HepG2 (cell line): ENCODE measurements at regions not wholly inside any gene's neighbourhood (a gene's known extent, or its start where the extent isn't known, plus 50 kb on each side); places are given as distances from the start of the nearest gene placed in this dataset.

Experiments used
- ATAC-seq: fragments of 200-7000 bp; cut with Tn5 transposase; 3 replicates; pipeline ENCODE4 v1.9.1; 2020; ENCODE audit warnings: mild to moderate bottlenecking, moderate library complexity
- BruUV-seq: library from RNA; stranded (reverse); fragments of 400-500 nt; replicated peaks from 2 replicates; lab custom pipeline; 2021; lab: Mats Ljungman, UMichigan
- CTCF ChIA-PET: fragments of 300-600 bp; formaldehyde crosslinking; extraction: SDS; loops from one replicate; lab custom pipeline; 2021; ENCODE audit warnings: low total read pairs, inconsistent platforms, low intra/inter-chr PET ratio; lab: Yijun Ruan, JAX
- POLR2A ChIA-PET: fragments of 350-600 bp; sonication (Branson Sonifier 250); formaldehyde crosslinking; loops from one replicate; lab custom pipeline; 2020; ENCODE audit warnings: antibody characterized with exemption, inconsistent platforms; lab: Yijun Ruan, JAX
- DNase-seq: peaks from one replicate; pipeline ENCODE4 v3.0.0-alpha.2; 2015; ENCODE audit warnings: low spot score
- FAIRE-seq: peaks from 3 replicates; lab custom pipeline; 2011; peaks lifted over from hg19 to GRCh38; lab: Jason Lieb, UNC
- H2AFZ ChIP-seq: one replicate; pipeline ENCODE4 v1.6.1; 2011; ENCODE audit warnings: low read length, inconsistent platforms
- H3K27ac ChIP-seq: fragments of 300-600 bp; 3 replicates; pipeline ENCODE4 v1.8.0; 2011; ENCODE audit warnings: mixed run types, mild to moderate bottlenecking, mixed read lengths, low read length, inconsistent platforms; ENCODE audit not compliant: insufficient read depth; ENCODE audit errors: extremely low read length
- H3K27me3 ChIP-seq, 2 experiments: fragments of 200-600 bp in 1 of 2; 2 replicates in 1 of 2; 3 replicates in 1 of 2; pipeline versions ENCODE4 v1.6.0 to v1.8.0; 2011; ENCODE audit warnings: low read length in 2 of 2, mild to moderate bottlenecking in 2 of 2, moderate library complexity in 2 of 2, inconsistent platforms in 1 of 2; ENCODE audit not compliant: insufficient read depth in 2 of 2, control insufficient read depth in 1 of 2
- H3K36me3 ChIP-seq, 2 experiments: fragments of 200-600 bp in 1 of 2; replicated peaks in 1 of 2; 2 replicates in 1 of 2; 3 replicates in 1 of 2; pipeline versions ENCODE4 v1.5.1 to v1.8.0; 2011; ENCODE audit warnings: low read length in 2 of 2, inconsistent platforms in 1 of 2; ENCODE audit not compliant: insufficient read depth in 2 of 2, control insufficient read depth in 1 of 2
- H3K4me1 ChIP-seq: 2 replicates; pipeline ENCODE4 v1.5.1; 2012; ENCODE audit warnings: low read length, inconsistent platforms; ENCODE audit not compliant: insufficient read depth
- H3K4me2 ChIP-seq: 2 replicates; pipeline ENCODE4 v1.6.0; 2011; ENCODE audit warnings: low read depth, low read length, inconsistent platforms
- H3K4me3 ChIP-seq, 3 experiments: fragments of 200-600 bp in 1 of 3; sonication (generic), shearing (Covaris generic) in 1 of 3; replicated peaks in 1 of 3; 2 replicates each; pipeline ENCODE4 v1.5.1; 2011 to 2016; ENCODE audit warnings: low read length in 3 of 3, inconsistent platforms in 2 of 3, low read depth in 2 of 3, mild to moderate bottlenecking in 2 of 3, control low read depth in 1 of 3, mixed read lengths in 1 of 3; ENCODE audit not compliant: insufficient read depth in 1 of 3
- H3K79me2 ChIP-seq: one replicate; pipeline ENCODE4 v1.6.1; 2011; ENCODE audit warnings: low read length, inconsistent platforms; ENCODE audit not compliant: insufficient read depth
- H3K9ac ChIP-seq: 2 replicates; pipeline ENCODE4 v1.6.0; 2011; ENCODE audit warnings: mild to moderate bottlenecking, low read depth, low read length, inconsistent platforms; ENCODE audit not compliant: insufficient read depth
- H3K9me3 ChIP-seq: 2 replicates; pipeline ENCODE4 v1.5.1; 2012; ENCODE audit warnings: mild to moderate bottlenecking, low read length
- H4K20me1 ChIP-seq: 2 replicates; pipeline ENCODE4 v1.6.0; 2011; ENCODE audit warnings: inconsistent platforms, mild to moderate bottlenecking, low read length, moderate library complexity; ENCODE audit not compliant: insufficient read depth
- BRD4 ChIP-seq: sonication (generic); formaldehyde crosslinking; IDR thresholded peaks from 2 replicates; pipeline ENCODE4 v1.4.0; 2020; ENCODE audit warnings: missing genetic modification reagents
- HDAC2 ChIP-seq: sonication (generic); formaldehyde crosslinking; IDR thresholded peaks from 2 replicates; pipeline ENCODE4 v1.4.0; 2020; ENCODE audit warnings: missing genetic modification reagents
- HNRNPH1 ChIP-seq: fragments of 200-400 bp; formaldehyde crosslinking; optimal IDR thresholded peaks from 2 replicates; pipeline ENCODE3; 2017; ENCODE audit warnings: mild to moderate bottlenecking, low read depth, low read length
- HNRNPL ChIP-seq: fragments of 200-400 bp; formaldehyde crosslinking; IDR thresholded peaks from 2 replicates; pipeline ENCODE4 v1.6.1; 2017; ENCODE audit warnings: mild to moderate bottlenecking, low read depth, low read length
- IRX3 ChIP-seq: sonication (generic); formaldehyde crosslinking; IDR thresholded peaks from 2 replicates; pipeline ENCODE4 v1.8.1; 2023; ENCODE audit warnings: mild to moderate bottlenecking, low read depth, missing genetic modification reagents, borderline replicate concordance
- KMT2A ChIP-seq: sonication (generic); formaldehyde crosslinking; IDR thresholded peaks from 2 replicates; pipeline ENCODE4 v1.4.0; 2020; ENCODE audit warnings: missing genetic modification reagents
- MBNL3 ChIP-seq: fragments of 250-450 bp; sonication (Bioruptor Pico); conservative IDR thresholded peaks from 2 replicates; pipeline ENCODE4 v1.8.0; 2022; ENCODE audit warnings: mild to moderate bottlenecking, inconsistent platforms
- PAX8 ChIP-seq: sonication (generic); formaldehyde crosslinking; IDR thresholded peaks from 2 replicates; pipeline ENCODE4 v1.8.0; 2022; ENCODE audit warnings: mild to moderate bottlenecking, missing genetic modification reagents, borderline replicate concordance
- RFX3 ChIP-seq: IDR thresholded peaks from 2 replicates; pipeline ENCODE4 v1.6.1; 2016; ENCODE audit warnings: missing biosample characterization, missing genetic modification reagents
- STAT5B ChIP-seq: sonication (generic); formaldehyde crosslinking; IDR thresholded peaks from 2 replicates; pipeline ENCODE4 v1.4.0; 2020; ENCODE audit warnings: missing genetic modification reagents
- ZMYM3 ChIP-seq: sonication (generic); formaldehyde crosslinking; IDR thresholded peaks from 2 replicates; pipeline ENCODE4 v1.5.1; 2020; ENCODE audit warnings: mild to moderate bottlenecking, missing genetic modification reagents
- ZNF646 ChIP-seq: sonication (generic); formaldehyde crosslinking; IDR thresholded peaks from 2 replicates; pipeline ENCODE4 v1.9.0; 2021; ENCODE audit warnings: mild to moderate bottlenecking, missing genetic modification reagents
- WGBS: methylation state at CpG from one replicate; pipeline ENCODE4 v1.1.6; 2017; ENCODE audit warnings: low lambda C conversion rate; 5-methylcytosine and 5-hydroxymethylcytosine counted together
- in situ Hi-C: cut with HindIII; loops from 2 replicates; pipeline ENCODE4 v1.10.0; 2017; ENCODE audit warnings: low pct_unique_long_range_greater_than_20kb; ENCODE audit not compliant: extremely low pct_ligation_motif_present
- intact Hi-C: fragments of 100-400 bp; cut with micrococcal nuclease; formaldehyde crosslinking; loops from one replicate; pipeline ENCODE4 v1.10.0; 2022; ENCODE audit not compliant: unreplicated experiment
- TF ChIP-seq, protein P1 (sequence below): sonication (generic); formaldehyde crosslinking; IDR thresholded peaks from 2 replicates; pipeline ENCODE4 v1.8.0; 2022; ENCODE audit warnings: missing genetic modification reagents, mild to moderate bottlenecking, inconsistent platforms, borderline replicate concordance
- TF ChIP-seq, protein P2 (sequence below): sonication (generic); formaldehyde crosslinking; IDR thresholded peaks from 2 replicates; pipeline ENCODE4 v1.9.0; 2021; ENCODE audit warnings: missing genetic modification reagents, mild to moderate bottlenecking, borderline replicate concordance
- TF ChIP-seq, protein P3 (sequence below): sonication (generic); IDR thresholded peaks from 2 replicates; pipeline ENCODE4 v1.6.1; 2016; ENCODE audit warnings: low read depth, borderline replicate concordance

GRCh38 chr7:49150486-49150885, 226.1 kb downstream of the CDC14C start (continued):
- TF ChIP-seq, protein P1, sequence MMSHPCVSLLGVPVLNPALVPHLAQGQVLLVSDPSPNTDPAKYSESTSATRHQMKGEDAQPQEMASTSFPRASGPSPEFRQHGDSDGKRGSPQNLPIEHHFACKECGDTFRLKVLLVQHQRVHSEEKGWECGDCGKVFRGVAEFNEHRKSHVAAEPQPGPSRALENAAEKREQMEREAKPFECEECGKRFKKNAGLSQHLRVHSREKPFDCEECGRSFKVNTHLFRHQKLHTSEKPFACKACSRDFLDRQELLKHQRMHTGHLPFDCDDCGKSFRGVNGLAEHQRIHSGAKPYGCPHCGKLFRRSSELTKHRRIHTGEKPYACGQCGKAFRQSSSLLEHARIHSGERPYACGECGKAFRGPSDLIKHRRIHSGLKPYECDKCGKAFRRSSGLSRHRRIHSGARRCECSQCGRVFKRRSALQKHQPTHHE (CRISPR knock-in tag) = no peak
- TF ChIP-seq, protein P2, sequence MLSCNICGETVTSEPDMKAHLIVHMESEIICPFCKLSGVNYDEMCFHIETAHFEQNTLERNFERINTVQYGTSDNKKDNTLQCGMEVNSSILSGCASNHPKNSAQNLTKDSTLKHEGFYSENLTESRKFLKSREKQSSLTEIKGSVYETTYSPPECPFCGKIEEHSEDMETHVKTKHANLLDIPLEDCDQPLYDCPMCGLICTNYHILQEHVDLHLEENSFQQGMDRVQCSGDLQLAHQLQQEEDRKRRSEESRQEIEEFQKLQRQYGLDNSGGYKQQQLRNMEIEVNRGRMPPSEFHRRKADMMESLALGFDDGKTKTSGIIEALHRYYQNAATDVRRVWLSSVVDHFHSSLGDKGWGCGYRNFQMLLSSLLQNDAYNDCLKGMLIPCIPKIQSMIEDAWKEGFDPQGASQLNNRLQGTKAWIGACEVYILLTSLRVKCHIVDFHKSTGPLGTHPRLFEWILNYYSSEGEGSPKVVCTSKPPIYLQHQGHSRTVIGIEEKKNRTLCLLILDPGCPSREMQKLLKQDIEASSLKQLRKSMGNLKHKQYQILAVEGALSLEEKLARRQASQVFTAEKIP (CRISPR knock-in tag) = no peak
- TF ChIP-seq RFX3 = no peak
- no peak for TF ChIP-seq BRD4 (CRISPR knock-in tag)

GRCh38 chr7:49151146-49151545, 226.8 kb downstream of the CDC14C start:
- Histone ChIP-seq H3K27ac (no peak overlapping the region), H3K27me3 (no peaks in the 10 kb centered on the region), H3K9me3 (no peaks in the 10 kb centered on the region), H3K36me3 (no peaks in the 10 kb centered on the region), H3K9ac (no peak overlapping the region), H3K79me2 (no peaks in the 10 kb centered on the region), H3K4me2 (no peak overlapping the region), H3K4me3 (no peak overlapping the region), H2AFZ (no peak overlapping the region), H4K20me1 (no peaks in the 10 kb centered on the region), H3K4me1 (no peaks in the 10 kb centered on the region)
- DNase-seq (no peak), FAIRE-seq (no peak), ATAC-seq (no peak)
- BruUV-seq = no TSS peak
- CTCF ChIA-PET = no interaction called here
- WGBS = 0% methylated on average over 3 of the region's 3 CpGs
- POLR2A ChIA-PET = no interaction called here
- intact Hi-C loops (no loop called here), in situ Hi-C loops (no loop called here)
- TF ChIP-seq IRX3 (CRISPR knock-in tag) (no peak), HNRNPH1 (no peak), KMT2A (CRISPR knock-in tag) (no peak), HDAC2 (CRISPR knock-in tag) (no peak), PAX8 (CRISPR knock-in tag) (no peak), MBNL3 (CRISPR knock-in tag) (no peak), ZNF646 (CRISPR knock-in tag) (no peak), ZMYM3 (no peak), HNRNPL (no peak), STAT5B (no peak)
- TF ChIP-seq, protein P3, sequence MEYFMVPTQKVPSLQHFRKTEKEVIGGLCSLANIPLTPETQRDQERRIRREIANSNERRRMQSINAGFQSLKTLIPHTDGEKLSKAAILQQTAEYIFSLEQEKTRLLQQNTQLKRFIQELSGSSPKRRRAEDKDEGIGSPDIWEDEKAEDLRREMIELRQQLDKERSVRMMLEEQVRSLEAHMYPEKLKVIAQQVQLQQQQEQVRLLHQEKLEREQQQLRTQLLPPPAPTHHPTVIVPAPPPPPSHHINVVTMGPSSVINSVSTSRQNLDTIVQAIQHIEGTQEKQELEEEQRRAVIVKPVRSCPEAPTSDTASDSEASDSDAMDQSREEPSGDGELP = no peak
